Loucy (cell line): ENCODE measurements at regions not wholly inside any gene's neighbourhood (a gene's known extent, or its start where the extent isn't known, plus 50 kb on each side); places are given as distances from the start of the nearest gene placed in this dataset.

ENCODE experiments used
- EZH2phosphoT487 ChIP-seq: fragments of 200-600 bp; IDR thresholded peaks from 2 replicates; pipeline ENCODE4 v1.6.1; 2018; ENCODE audit warnings: antibody characterized with exemption, mild to moderate bottlenecking, moderate library complexity, borderline replicate concordance
- TF ChIP-seq, protein P1 (sequence below): fragments of 200-600 bp; sonication (generic); conservative IDR thresholded peaks from 2 replicates; pipeline ENCODE4 v1.5.1; 2014; ENCODE audit warnings: mild to moderate bottlenecking, antibody characterized with exemption, low read length

DNA sequence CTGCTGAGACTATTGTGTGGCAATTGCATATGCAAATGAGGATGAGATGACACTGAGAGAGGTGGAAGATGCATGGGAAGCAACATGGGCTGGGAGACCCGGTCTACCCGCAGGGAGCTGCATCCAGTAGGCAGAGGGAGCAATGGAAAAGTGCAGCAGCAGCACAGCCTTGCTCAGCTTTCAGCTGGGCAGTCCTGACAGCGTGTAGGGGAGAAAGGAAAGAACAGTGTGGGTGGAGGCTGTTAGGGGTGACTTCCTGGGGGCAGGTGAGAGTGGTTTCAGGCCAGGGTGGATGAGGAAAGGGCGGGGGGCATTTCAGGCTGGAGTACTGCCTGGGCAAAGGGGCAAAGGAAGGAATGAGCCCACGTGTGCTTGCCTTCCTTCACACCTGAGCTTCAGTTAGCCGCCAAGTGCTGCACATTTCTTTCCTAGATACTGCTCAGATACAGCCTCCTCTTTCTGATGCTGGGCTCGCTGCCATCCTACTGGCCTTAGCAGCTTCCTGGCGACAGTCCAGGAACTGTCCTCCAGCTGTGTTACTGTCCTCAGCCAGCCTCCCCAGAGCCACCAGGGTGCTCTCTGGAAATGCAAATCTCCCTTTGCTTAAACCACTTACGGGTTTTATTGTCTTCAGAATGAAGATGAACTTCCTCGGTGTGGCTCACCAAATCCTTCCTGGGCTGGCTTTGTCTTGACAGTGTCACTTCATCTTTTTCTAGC, 276.3 kb downstream of the TSN start:
- TF ChIP-seq, protein P1, sequence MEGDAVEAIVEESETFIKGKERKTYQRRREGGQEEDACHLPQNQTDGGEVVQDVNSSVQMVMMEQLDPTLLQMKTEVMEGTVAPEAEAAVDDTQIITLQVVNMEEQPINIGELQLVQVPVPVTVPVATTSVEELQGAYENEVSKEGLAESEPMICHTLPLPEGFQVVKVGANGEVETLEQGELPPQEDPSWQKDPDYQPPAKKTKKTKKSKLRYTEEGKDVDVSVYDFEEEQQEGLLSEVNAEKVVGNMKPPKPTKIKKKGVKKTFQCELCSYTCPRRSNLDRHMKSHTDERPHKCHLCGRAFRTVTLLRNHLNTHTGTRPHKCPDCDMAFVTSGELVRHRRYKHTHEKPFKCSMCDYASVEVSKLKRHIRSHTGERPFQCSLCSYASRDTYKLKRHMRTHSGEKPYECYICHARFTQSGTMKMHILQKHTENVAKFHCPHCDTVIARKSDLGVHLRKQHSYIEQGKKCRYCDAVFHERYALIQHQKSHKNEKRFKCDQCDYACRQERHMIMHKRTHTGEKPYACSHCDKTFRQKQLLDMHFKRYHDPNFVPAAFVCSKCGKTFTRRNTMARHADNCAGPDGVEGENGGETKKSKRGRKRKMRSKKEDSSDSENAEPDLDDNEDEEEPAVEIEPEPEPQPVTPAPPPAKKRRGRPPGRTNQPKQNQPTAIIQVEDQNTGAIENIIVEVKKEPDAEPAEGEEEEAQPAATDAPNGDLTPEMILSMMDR: no peak
- no peak for TF ChIP-seq EZH2phosphoT487
